ENCODE measurements at regions not wholly inside any gene's neighbourhood (a gene's known extent, or its start where the extent isn't known, plus 50 kb on each side); places are given as distances from the start of the nearest gene placed in this dataset.

GRCh38 chr11:33638608-33639007, 62.0 kb downstream of the C11orf91 start:
- TF ChIP-seq CTCF (IDR thresholded peaks at IDR 0.05; ENCODE audit: control extremely low read depth, extremely low read depth, low read depth, missing control alignments) = no peak
- no peak for DNase-seq (ENCODE audit: extremely low spot score)
- ChIA-PET CTCF (no interaction called here), POLR2A (no interaction called here)

GRCh38 chr11:33636104-33636503, 64.5 kb downstream of the C11orf91 start:
- no peak for DNase-seq (ENCODE audit: extremely low spot score)
- ChIA-PET POLR2A (no interaction called here), CTCF (interaction anchor here (1.3 to 1.4 kb wide), 2 partner anchors 9 to 26 kb away, joined by 3 to 6 read pairs; no protein-coding TSS in a partner anchor)
- TF ChIP-seq CTCF (IDR thresholded peaks at IDR 0.05; ENCODE audit: control extremely low read depth, extremely low read depth, low read depth, missing control alignments) = no peak

GRCh38 chr11:33635161-33635560, 65.5 kb downstream of the C11orf91 start:
- TF ChIP-seq CTCF (IDR thresholded peaks at IDR 0.05; ENCODE audit: control extremely low read depth, extremely low read depth, low read depth, missing control alignments) = no peak
- no peak for DNase-seq (ENCODE audit: extremely low spot score)
- ChIA-PET POLR2A (no interaction called here), CTCF (no interaction called here)

GRCh38 chr11:33634291-33634834, 66.3 kb downstream of the C11orf91 start:
- ChIA-PET POLR2A (no interaction called here), CTCF (no interaction called here)
- TF ChIP-seq CTCF (IDR thresholded peaks at IDR 0.05; ENCODE audit: control extremely low read depth, extremely low read depth, low read depth, missing control alignments) = no peak
- no peak for DNase-seq (ENCODE audit: extremely low spot score)

- POLR2A ChIA-PET = no interaction called here
- no peak for TF ChIP-seq CTCF (IDR thresholded peaks at IDR 0.05; ENCODE audit: control extremely low read depth, extremely low read depth, low read depth, missing control alignments)
- DNase-seq (ENCODE audit: extremely low spot score) = no peak
- CTCF ChIA-PET = interaction anchor here (0.7 to 1.8 kb wide), 2 partner anchors 12 to 15 kb away, joined by 3 to 6 read pairs; no protein-coding TSS in a partner anchor
Measured at GRCh38 chr11:33633251-33634003, 67.2 kb downstream of the C11orf91 start.

GRCh38 chr11:33631749-33632091, 68.9 kb downstream of the C11orf91 start:
- TF ChIP-seq CTCF (IDR thresholded peaks at IDR 0.05; ENCODE audit: control extremely low read depth, extremely low read depth, low read depth, missing control alignments) = no peak
- ChIA-PET POLR2A (no interaction called here), CTCF (interaction anchor here (1.1 to 1.8 kb wide), 2 partner anchors 11 to 15 kb away, joined by 3 to 6 read pairs; no protein-coding TSS in a partner anchor)
- no peak for DNase-seq (ENCODE audit: extremely low spot score)

Data from GM10248 (cell line).